GM23338 (cell line): ENCODE measurements at regions not wholly inside any gene's neighbourhood (a gene's known extent, or its start where the extent isn't known, plus 50 kb on each side); places are given as distances from the start of the nearest gene placed in this dataset.

Experiments used
- ATAC-seq: fragments of 200-7000 bp; cut with Tn5 transposase; 3 replicates; pipeline ENCODE4 v1.9.1; 2020
- DNase-seq: peaks from one replicate; pipeline ENCODE4 v3.0.0-alpha.2; 2015; ENCODE audit warnings: low spot score
- H2AFZ ChIP-seq: fragments of 200-600 bp; sonication (generic); 2 replicates; pipeline ENCODE4 v1.8.0; 2016; ENCODE audit warnings: antibody characterized with exemption, mild to moderate bottlenecking, moderate library complexity
- H3F3A ChIP-seq: fragments of 200-600 bp; sonication (generic); replicated peaks from 2 replicates; pipeline ENCODE4 v1.8.0; 2017; ENCODE audit warnings: antibody characterized with exemption, mixed run types, low read depth
- H3K27ac ChIP-seq: fragments of 200-600 bp; sonication (generic); 2 replicates; pipeline ENCODE4 v1.6.1; 2016; ENCODE audit warnings: low read depth
- H3K27me3 ChIP-seq: fragments of 200-600 bp; sonication (generic); 2 replicates; pipeline ENCODE4 v1.8.0; 2016; ENCODE audit warnings: mild to moderate bottlenecking, mixed run types, moderate library complexity; ENCODE audit not compliant: insufficient read depth
- H3K36me3 ChIP-seq: fragments of 200-600 bp; sonication (generic); 2 replicates; pipeline ENCODE4 v1.8.0; 2016; ENCODE audit warnings: mild to moderate bottlenecking; ENCODE audit not compliant: insufficient read depth
- H3K4me1 ChIP-seq: fragments of 200-600 bp; sonication (generic); 2 replicates; pipeline ENCODE4 v1.8.0; 2016; ENCODE audit warnings: mild to moderate bottlenecking, moderate library complexity; ENCODE audit not compliant: insufficient read depth
- H3K4me2 ChIP-seq: fragments of 200-600 bp; sonication (generic); 2 replicates; pipeline ENCODE4 v1.7.1; 2017; ENCODE audit warnings: mixed run types
- H3K4me3 ChIP-seq: fragments of 200-600 bp; sonication (generic); 2 replicates; pipeline ENCODE4 v1.6.1; 2016; ENCODE audit warnings: mixed run types
- H3K79me2 ChIP-seq: fragments of 200-600 bp; sonication (generic); replicated peaks from 2 replicates; pipeline ENCODE4 v1.8.0; 2017; ENCODE audit warnings: mild to moderate bottlenecking; ENCODE audit not compliant: insufficient read depth
- H3K9me2 ChIP-seq: fragments of 200-600 bp; sonication (generic); 2 replicates; pipeline ENCODE4 v1.8.0; 2017; ENCODE audit not compliant: insufficient read depth
- H4K20me1 ChIP-seq: fragments of 200-600 bp; sonication (generic); replicated peaks from 2 replicates; pipeline ENCODE4 v1.8.0; 2017; ENCODE audit warnings: mild to moderate bottlenecking; ENCODE audit not compliant: insufficient read depth
- H3K27ac Mint-ChIP-seq: 2 replicates; pipeline ENCODE4 v1.8.0; 2020; ENCODE audit warnings: inconsistent platforms, mild to moderate bottlenecking, moderate library complexity, mixed read lengths
- H3K27me3 Mint-ChIP-seq: 3 replicates; pipeline ENCODE4 v1.8.0; 2022; ENCODE audit warnings: low read depth, mild to moderate bottlenecking, moderate library complexity, mixed read lengths, inconsistent platforms; ENCODE audit not compliant: insufficient read depth, poor library complexity
- H3K36me3 Mint-ChIP-seq: 3 replicates; pipeline ENCODE4 v1.8.0; 2021; ENCODE audit warnings: low read depth, mild to moderate bottlenecking, inconsistent platforms, moderate library complexity, mixed read lengths
- H3K4me1 Mint-ChIP-seq: 3 replicates; pipeline ENCODE4 v1.8.0; 2020; ENCODE audit warnings: mild to moderate bottlenecking, inconsistent platforms, mixed read lengths
- H3K4me3 Mint-ChIP-seq: 3 replicates; pipeline ENCODE4 v1.8.0; 2021; ENCODE audit warnings: moderate library complexity, mild to moderate bottlenecking, inconsistent platforms, mixed read lengths
- H3K9me3 Mint-ChIP-seq: 3 replicates; pipeline ENCODE4 v1.8.0; 2020; ENCODE audit warnings: moderate library complexity, mild to moderate bottlenecking, inconsistent platforms, mixed read lengths
- CREB1 ChIP-seq: fragments of 250-450 bp; sonication (Bioruptor Pico); IDR thresholded peaks from 2 replicates; pipeline ENCODE4 v1.5.0; 2020; ENCODE audit warnings: low read depth, mild to moderate bottlenecking, moderate library complexity
- TF ChIP-seq, protein P1 (sequence below): fragments of 250-450 bp; sonication (Bioruptor Pico); IDR thresholded peaks from 2 replicates; pipeline ENCODE4 v1.5.0; 2020; ENCODE audit warnings: mild to moderate bottlenecking, moderate library complexity
- TF ChIP-seq, protein P2 (sequence below): IDR thresholded peaks from 2 replicates; pipeline ENCODE4 v1.6.1; 2016; ENCODE audit warnings: antibody characterized with exemption

DNA sequence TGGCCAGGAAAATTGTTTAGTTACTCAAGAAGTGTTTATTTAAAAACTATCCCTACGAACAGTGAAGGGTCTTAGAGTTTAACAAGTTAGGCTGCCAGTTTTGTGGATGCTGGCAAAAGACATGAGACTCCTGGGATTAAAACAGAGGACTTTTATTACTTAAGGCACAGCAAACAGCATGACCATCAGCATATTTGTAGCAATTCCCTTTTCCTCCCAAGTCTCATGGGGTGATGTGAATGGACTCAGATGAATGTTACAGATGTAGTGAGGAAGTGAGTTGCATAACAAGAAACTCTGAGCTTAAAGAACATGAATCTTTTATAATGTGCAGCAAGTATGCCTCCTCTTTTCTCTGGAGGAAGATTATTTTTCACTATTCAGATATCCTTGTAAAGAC, 695.8 kb downstream of the RPS29 start:
- H3F3A ChIP-seq: no peaks in the 10 kb centered on the region
- Mint-ChIP-seq H3K9me3 (no peaks in the 10 kb centered on the region), H3K4me3 (no peak overlapping the region), H3K27ac (no peak overlapping the region), H3K4me1 (peaks cover 28% of the 10 kb centered on the region), H3K36me3 (no peaks in the 10 kb centered on the region), H3K27me3 (peaks cover 1% of the 10 kb centered on the region)
- DNase-seq (peak; percentile 7), ATAC-seq (peak; percentile 48)
- H3K27me3 ChIP-seq: no peaks in the 10 kb centered on the region
- H3K9me2 ChIP-seq: no peaks in the 10 kb centered on the region
- H3K79me2 ChIP-seq: no peaks in the 10 kb centered on the region
- no peak overlapping the region for H3K27ac ChIP-seq
- TF ChIP-seq, protein P1, sequence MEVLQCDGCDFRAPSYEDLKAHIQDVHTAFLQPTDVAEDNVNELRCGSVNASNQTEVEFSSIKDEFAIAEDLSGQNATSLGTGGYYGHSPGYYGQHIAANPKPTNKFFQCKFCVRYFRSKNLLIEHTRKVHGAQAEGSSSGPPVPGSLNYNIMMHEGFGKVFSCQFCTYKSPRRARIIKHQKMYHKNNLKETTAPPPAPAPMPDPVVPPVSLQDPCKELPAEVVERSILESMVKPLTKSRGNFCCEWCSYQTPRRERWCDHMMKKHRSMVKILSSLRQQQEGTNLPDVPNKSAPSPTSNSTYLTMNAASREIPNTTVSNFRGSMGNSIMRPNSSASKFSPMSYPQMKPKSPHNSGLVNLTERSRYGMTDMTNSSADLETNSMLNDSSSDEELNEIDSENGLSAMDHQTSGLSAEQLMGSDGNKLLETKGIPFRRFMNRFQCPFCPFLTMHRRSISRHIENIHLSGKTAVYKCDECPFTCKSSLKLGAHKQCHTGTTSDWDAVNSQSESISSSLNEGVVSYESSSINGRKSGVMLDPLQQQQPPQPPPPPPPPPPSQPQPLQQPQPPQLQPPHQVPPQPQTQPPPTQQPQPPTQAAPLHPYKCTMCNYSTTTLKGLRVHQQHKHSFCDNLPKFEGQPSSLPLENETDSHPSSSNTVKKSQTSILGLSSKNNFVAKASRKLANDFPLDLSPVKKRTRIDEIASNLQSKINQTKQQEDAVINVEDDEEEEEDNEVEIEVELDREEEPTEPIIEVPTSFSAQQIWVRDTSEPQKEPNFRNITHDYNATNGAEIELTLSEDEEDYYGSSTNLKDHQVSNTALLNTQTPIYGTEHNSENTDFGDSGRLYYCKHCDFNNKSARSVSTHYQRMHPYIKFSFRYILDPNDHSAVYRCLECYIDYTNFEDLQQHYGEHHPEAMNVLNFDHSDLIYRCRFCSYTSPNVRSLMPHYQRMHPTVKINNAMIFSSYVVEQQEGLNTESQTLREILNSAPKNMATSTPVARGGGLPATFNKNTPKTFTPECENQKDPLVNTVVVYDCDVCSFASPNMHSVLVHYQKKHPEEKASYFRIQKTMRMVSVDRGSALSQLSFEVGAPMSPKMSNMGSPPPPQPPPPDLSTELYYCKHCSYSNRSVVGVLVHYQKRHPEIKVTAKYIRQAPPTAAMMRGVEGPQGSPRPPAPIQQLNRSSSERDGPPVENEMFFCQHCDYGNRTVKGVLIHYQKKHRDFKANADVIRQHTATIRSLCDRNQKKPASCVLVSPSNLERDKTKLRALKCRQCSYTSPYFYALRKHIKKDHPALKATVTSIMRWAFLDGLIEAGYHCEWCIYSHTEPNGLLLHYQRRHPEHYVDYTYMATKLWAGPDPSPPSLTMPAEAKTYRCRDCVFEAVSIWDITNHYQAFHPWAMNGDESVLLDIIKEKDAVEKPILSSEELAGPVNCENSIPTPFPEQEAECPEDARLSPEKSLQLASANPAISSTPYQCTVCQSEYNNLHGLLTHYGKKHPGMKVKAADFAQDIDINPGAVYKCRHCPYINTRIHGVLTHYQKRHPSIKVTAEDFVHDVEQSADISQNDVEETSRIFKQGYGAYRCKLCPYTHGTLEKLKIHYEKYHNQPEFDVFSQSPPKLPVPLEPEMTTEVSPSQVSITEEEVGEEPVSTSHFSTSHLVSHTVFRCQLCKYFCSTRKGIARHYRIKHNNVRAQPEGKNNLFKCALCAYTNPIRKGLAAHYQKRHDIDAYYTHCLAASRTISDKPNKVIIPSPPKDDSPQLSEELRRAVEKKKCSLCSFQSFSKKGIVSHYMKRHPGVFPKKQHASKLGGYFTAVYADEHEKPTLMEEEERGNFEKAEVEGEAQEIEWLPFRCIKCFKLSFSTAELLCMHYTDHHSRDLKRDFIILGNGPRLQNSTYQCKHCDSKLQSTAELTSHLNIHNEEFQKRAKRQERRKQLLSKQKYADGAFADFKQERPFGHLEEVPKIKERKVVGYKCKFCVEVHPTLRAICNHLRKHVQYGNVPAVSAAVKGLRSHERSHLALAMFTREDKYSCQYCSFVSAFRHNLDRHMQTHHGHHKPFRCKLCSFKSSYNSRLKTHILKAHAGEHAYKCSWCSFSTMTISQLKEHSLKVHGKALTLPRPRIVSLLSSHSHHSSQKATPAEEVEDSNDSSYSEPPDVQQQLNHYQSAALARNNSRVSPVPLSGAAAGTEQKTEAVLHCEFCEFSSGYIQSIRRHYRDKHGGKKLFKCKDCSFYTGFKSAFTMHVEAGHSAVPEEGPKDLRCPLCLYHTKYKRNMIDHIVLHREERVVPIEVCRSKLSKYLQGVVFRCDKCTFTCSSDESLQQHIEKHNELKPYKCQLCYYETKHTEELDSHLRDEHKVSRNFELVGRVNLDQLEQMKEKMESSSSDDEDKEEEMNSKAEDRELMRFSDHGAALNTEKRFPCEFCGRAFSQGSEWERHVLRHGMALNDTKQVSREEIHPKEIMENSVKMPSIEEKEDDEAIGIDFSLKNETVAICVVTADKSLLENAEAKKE: no peak
- H3K4me1 ChIP-seq: peaks cover 8% of the 10 kb centered on the region
- no peaks in the 10 kb centered on the region for H4K20me1 ChIP-seq
- H3K4me3 ChIP-seq: no peak overlapping the region
- no peaks in the 10 kb centered on the region for H3K36me3 ChIP-seq
- no peak overlapping the region for H3K4me2 ChIP-seq
- no peak overlapping the region for H2AFZ ChIP-seq

DNA sequence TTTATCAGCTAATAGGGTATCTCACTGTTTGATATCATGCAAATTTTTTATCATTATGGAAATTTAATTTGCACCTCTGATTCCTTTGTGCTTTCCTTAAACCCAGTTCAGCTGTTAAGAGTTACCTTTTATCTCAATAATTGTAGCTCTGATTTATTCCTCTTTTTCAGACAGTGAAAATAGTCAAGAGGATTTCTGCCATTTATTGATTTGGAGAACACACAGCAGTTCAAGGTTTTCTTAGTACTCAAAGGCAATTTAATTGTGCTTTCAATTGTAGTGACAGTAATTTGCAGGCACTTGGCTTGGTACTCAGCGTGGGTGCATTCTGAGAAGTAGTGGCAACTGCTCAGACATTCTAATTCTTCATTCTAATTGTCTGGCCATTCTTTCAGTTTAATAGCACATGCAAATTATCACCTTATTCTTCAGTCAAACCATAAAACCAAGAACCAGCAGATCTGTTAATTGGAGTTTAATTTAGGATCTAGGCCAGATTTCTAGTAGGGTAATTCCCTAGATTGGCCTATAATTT, 709.3 kb downstream of the RPS29 start:
- Mint-ChIP-seq H3K36me3 (no peaks in the 10 kb centered on the region), H3K27ac (no peak overlapping the region), H3K27me3 (no peaks in the 10 kb centered on the region), H3K4me1 (no peaks in the 10 kb centered on the region), H3K9me3 (no peaks in the 10 kb centered on the region), H3K4me3 (no peak overlapping the region)
- ATAC-seq (no peak), DNase-seq (no peak)
- no peaks in the 10 kb centered on the region for H3K27me3 ChIP-seq
- TF ChIP-seq, protein P2, sequence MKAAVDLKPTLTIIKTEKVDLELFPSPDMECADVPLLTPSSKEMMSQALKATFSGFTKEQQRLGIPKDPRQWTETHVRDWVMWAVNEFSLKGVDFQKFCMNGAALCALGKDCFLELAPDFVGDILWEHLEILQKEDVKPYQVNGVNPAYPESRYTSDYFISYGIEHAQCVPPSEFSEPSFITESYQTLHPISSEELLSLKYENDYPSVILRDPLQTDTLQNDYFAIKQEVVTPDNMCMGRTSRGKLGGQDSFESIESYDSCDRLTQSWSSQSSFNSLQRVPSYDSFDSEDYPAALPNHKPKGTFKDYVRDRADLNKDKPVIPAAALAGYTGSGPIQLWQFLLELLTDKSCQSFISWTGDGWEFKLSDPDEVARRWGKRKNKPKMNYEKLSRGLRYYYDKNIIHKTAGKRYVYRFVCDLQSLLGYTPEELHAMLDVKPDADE: no peak
- TF ChIP-seq CREB1: no peak
- H3K9me2 ChIP-seq: no peaks in the 10 kb centered on the region
- no peak overlapping the region for H3K4me2 ChIP-seq
- no peak overlapping the region for H2AFZ ChIP-seq
- H4K20me1 ChIP-seq: no peaks in the 10 kb centered on the region
- H3K79me2 ChIP-seq: no peaks in the 10 kb centered on the region
- no peak overlapping the region for H3K27ac ChIP-seq
- no peak overlapping the region for H3K4me3 ChIP-seq
- H3F3A ChIP-seq: no peaks in the 10 kb centered on the region
- H3K36me3 ChIP-seq: no peaks in the 10 kb centered on the region
- H3K4me1 ChIP-seq: no peaks in the 10 kb centered on the region
